Neutrophil (primary cell): ENCODE measurements at regions not wholly inside any gene's neighbourhood (a gene's known extent, or its start where the extent isn't known, plus 50 kb on each side); places are given as distances from the start of the nearest gene placed in this dataset.

Experiments
- H3K27ac ChIP-seq: fragments of 200-600 bp; sonication (generic); 2 replicates; pipeline ENCODE4 v1.5.1; 2016; ENCODE audit warnings: mild to moderate bottlenecking, moderate library complexity
- H3K27me3 ChIP-seq: fragments of 200-600 bp; sonication (generic); 2 replicates; pipeline ENCODE4 v1.6.0; 2016; ENCODE audit warnings: mild to moderate bottlenecking
- H3K36me3 ChIP-seq: fragments of 200-600 bp; sonication (generic); 2 replicates; pipeline ENCODE4 v1.5.1; 2017
- H3K4me1 ChIP-seq, 2 experiments: fragments of 200-600 bp in 1 of 2; sonication (generic) in 1 of 2; 1 replicate in 1 of 2; 2 replicates in 1 of 2; pipeline versions ENCODE4 v1.5.1 to v1.6.1; 2013 to 2016; ENCODE audit warnings: low read depth in 1 of 2, low read length in 1 of 2, mild to moderate bottlenecking in 1 of 2, moderate library complexity in 1 of 2; ENCODE audit not compliant: control insufficient read depth in 1 of 2, insufficient read depth in 1 of 2
- H3K4me3 ChIP-seq, 2 experiments: fragments of 200-600 bp in 1 of 2; sonication (generic) in 1 of 2; 1 replicate in 1 of 2; 2 replicates in 1 of 2; pipeline ENCODE4 v1.5.1; 2013 to 2016; ENCODE audit warnings: low read depth in 1 of 2, low read length in 1 of 2, mild to moderate bottlenecking in 1 of 2, moderate library complexity in 1 of 2
- H3K9me3 ChIP-seq: fragments of 200-600 bp; sonication (generic); 2 replicates; pipeline ENCODE4 v1.5.1; 2016
- CTCF ChIP-seq: fragments of 200-600 bp; sonication (generic); IDR thresholded peaks from 2 replicates; pipeline ENCODE4 v1.5.1; 2016; ENCODE audit warnings: antibody characterized with exemption

- no peak for TF ChIP-seq CTCF
These were observed 921.3 kb downstream of the METTL15 start for GRCh38 chr11:29029452-29029851.

DNA sequence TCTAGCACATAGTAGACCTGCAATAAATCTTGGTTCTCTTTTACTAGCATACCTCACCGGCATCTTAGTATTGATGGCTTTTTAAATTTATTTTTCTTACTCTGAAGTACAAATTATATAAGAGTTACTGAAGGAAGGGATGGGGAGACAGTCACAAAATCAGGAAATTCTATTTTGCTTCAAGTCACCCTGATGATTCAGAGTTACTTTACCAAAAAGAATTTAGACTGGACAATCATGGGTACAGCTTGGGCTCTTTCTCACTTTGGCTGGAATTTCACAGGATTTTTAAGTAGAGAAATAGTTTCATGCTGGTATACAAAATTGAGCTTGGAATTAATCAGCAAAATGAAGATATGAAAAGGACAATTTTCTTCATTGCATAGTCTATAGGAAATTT lies 919.2 kb downstream of the METTL15 start:
- H3K4me1 ChIP-seq: no peaks in the 10 kb centered on the region
- no peak overlapping the region for H3K4me3 ChIP-seq
- no peak overlapping the region for H3K27ac ChIP-seq
- TF ChIP-seq CTCF: no peak
- no peaks in the 10 kb centered on the region for H3K9me3 ChIP-seq
- H3K36me3 ChIP-seq: no peaks in the 10 kb centered on the region
- H3K27me3 ChIP-seq: no peaks in the 10 kb centered on the region

More at GRCh38 chr11:29029452-29029851, 921.3 kb downstream of the METTL15 start:
- Histone ChIP-seq H3K27me3 (no peaks in the 10 kb centered on the region), H3K36me3 (no peaks in the 10 kb centered on the region), H3K4me3 (no peak overlapping the region), H3K27ac (no peak overlapping the region), H3K4me1 (no peaks in the 10 kb centered on the region), H3K9me3 (no peaks in the 10 kb centered on the region)

GRCh38 chr11:29026286-29026685 lies 918.1 kb downstream of the METTL15 start:
- H3K27ac ChIP-seq: no peak overlapping the region
- H3K4me3 ChIP-seq: no peak overlapping the region
- TF ChIP-seq CTCF: no peak
- H3K9me3 ChIP-seq: no peaks in the 10 kb centered on the region
- no peaks in the 10 kb centered on the region for H3K27me3 ChIP-seq
- H3K4me1 ChIP-seq: no peaks in the 10 kb centered on the region
- no peaks in the 10 kb centered on the region for H3K36me3 ChIP-seq

- Histone ChIP-seq H3K9me3 (no peaks in the 10 kb centered on the region), H3K4me1 (no peaks in the 10 kb centered on the region), H3K27me3 (no peaks in the 10 kb centered on the region), H3K36me3 (no peaks in the 10 kb centered on the region), H3K27ac (no peak overlapping the region), H3K4me3 (no peak overlapping the region)
- no peak for TF ChIP-seq CTCF
These were observed 916.8 kb downstream of the METTL15 start for GRCh38 chr11:29025001-29025400.

DNA sequence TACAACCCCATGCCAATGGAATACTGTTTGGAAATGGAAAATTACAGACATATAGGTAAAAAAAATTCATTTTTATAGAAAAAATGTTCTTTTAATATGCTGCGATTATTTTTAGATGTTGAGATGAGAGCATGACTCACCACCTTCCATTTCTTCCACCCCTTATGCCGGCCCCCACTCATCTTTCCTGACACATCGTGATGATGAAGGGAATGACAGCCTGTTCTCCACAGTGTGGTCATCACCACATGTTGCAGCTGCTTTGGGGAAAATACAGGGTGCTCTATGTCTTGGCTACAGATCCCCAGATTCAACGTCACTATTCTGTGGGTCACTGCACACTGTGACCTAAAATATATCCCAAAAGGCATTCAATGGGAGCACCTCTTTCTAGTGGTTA lies 916.2 kb downstream of the METTL15 start:
- Histone ChIP-seq H3K4me3 (no peak overlapping the region), H3K27ac (no peak overlapping the region), H3K27me3 (no peaks in the 10 kb centered on the region), H3K36me3 (no peaks in the 10 kb centered on the region), H3K4me1 (no peaks in the 10 kb centered on the region), H3K9me3 (no peaks in the 10 kb centered on the region)
- no peak for TF ChIP-seq CTCF

- no peak overlapping the region for H3K4me3 ChIP-seq
- H3K36me3 ChIP-seq: no peaks in the 10 kb centered on the region
- TF ChIP-seq CTCF: no peak
- H3K4me1 ChIP-seq: no peaks in the 10 kb centered on the region
- no peaks in the 10 kb centered on the region for H3K27me3 ChIP-seq
- no peaks in the 10 kb centered on the region for H3K9me3 ChIP-seq
- H3K27ac ChIP-seq: no peak overlapping the region
These were observed 915.6 kb downstream of the METTL15 start for GRCh38 chr11:29023761-29024160.
